Tibial artery (tissue), 4 donors: ENCODE measurements at regions not wholly inside any gene's neighbourhood (a gene's known extent, or its start where the extent isn't known, plus 50 kb on each side); places are given as distances from the start of the nearest gene placed in this dataset.

ENCODE experiments used
- DNase-seq, 2 donors: peaks; one replicate each; pipeline ENCODE4 v3.0.0-alpha.2; 2019
- H3K27ac ChIP-seq, 2 donors: fragments of 200-600 bp; sonication (generic) in 1 of 2; 1 replicate in 1 of 2; 2 replicates in 1 of 2; pipeline ENCODE4 v1.5.1; 2018 to 2019; ENCODE audit warnings: mild to moderate bottlenecking in 1 of 2
- H3K27me3 ChIP-seq, 2 donors: fragments of 200-600 bp; sonication (generic) in 1 of 2; one replicate each; pipeline versions ENCODE4 v1.5.1 to v1.6.0; 2016 to 2019
- H3K36me3 ChIP-seq, 3 donors: fragments of 200-600 bp; sonication (generic) in 2 of 3; one replicate each; pipeline ENCODE4 v1.5.1; 2016 to 2019; ENCODE audit warnings: mild to moderate bottlenecking in 2 of 3
- H3K4me1 ChIP-seq, 4 donors: fragments of 200-600 bp; sonication (generic) in 2 of 4; 1 replicate in 3 of 4; 2 replicates in 1 of 4; pipeline ENCODE4 v1.5.1; 2016 to 2019
- H3K4me3 ChIP-seq, 2 donors: fragments of 200-600 bp; sonication (generic) in 1 of 2; 1 replicate in 1 of 2; 2 replicates in 1 of 2; pipeline ENCODE4 v1.5.1; 2018 to 2019; ENCODE audit warnings: mild to moderate bottlenecking in 2 of 2
- H3K9me3 ChIP-seq, 3 donors: fragments of 200-600 bp; sonication (generic) in 1 of 3; one replicate each; pipeline ENCODE4 v1.5.1; 2016 to 2019
- intact Hi-C: fragments of 100-400 bp; cut with DNase I; formaldehyde crosslinking; loops from one replicate; pipeline ENCODE4 v1.15.0; 2023; ENCODE audit warnings: low total_unique reads
- TF ChIP-seq, protein P1 (sequence below), 2 experiments: fragments of 200-600 bp in 1 of 2; fragments of 450-650 bp in 1 of 2; IDR thresholded peaks; one replicate each; pipeline ENCODE4 v1.5.1; 2017 to 2019; ENCODE audit warnings: antibody characterized with exemption in 2 of 2, mild to moderate bottlenecking in 1 of 2, moderate library complexity in 1 of 2

DNA sequence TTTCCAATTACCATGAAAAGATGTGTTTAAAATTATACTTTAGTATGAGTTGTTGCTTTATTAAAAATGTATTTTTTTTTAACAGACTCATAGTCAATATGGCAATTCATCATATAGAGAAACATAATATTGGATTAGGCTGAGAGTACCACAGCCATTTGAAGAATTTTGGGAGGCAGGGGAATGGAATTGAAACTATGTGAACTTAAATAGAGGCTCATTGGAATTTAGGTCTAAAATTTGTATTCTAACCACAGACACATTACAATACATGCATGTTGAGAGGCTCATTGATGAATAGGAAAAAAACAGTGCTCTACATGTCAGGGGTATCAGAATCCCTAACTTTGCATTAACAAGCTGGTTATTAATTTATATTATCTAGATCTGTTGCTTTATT, 269.6 kb downstream of the DKK2 start:
- peaks cover 0 to 7% (median 0%) of the 10 kb centered on the region in 3 donors for H3K9me3 ChIP-seq
- no peaks in the 10 kb centered on the region for H3K27me3 ChIP-seq
- peaks cover 0 to 13% (median 3%) of the 10 kb centered on the region in 4 donors for H3K4me1 ChIP-seq
- no peaks in the 10 kb centered on the region for H3K36me3 ChIP-seq
- H3K4me3 ChIP-seq: no peak overlapping the region
- H3K27ac ChIP-seq: no peak overlapping the region
- intact Hi-C loops: no loop called here
- no peak for DNase-seq
- TF ChIP-seq, protein P1, sequence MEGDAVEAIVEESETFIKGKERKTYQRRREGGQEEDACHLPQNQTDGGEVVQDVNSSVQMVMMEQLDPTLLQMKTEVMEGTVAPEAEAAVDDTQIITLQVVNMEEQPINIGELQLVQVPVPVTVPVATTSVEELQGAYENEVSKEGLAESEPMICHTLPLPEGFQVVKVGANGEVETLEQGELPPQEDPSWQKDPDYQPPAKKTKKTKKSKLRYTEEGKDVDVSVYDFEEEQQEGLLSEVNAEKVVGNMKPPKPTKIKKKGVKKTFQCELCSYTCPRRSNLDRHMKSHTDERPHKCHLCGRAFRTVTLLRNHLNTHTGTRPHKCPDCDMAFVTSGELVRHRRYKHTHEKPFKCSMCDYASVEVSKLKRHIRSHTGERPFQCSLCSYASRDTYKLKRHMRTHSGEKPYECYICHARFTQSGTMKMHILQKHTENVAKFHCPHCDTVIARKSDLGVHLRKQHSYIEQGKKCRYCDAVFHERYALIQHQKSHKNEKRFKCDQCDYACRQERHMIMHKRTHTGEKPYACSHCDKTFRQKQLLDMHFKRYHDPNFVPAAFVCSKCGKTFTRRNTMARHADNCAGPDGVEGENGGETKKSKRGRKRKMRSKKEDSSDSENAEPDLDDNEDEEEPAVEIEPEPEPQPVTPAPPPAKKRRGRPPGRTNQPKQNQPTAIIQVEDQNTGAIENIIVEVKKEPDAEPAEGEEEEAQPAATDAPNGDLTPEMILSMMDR (IDR thresholded peaks at IDR 0.05): no peak

DNA sequence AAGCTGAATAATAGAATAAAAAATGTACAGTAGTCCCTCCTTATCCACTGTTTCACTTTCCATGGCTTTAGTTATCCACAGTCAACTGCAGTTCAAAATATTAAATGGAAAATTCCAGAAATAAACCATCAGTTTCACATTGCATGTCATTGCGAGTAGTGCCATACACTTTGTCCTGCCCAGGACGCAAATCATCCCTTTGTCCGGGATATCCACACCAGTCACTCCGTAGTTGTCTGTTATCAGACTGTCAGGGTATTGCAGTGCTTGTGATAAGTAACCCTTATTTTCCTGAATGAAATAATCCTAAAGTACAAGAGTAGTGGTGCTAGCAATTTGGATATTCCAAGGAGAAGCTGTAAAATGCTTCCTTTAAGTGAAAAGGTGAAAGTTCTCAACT, 271.3 kb downstream of the DKK2 start:
- peaks cover 0 to 7% (median 0%) of the 10 kb centered on the region in 3 donors for H3K9me3 ChIP-seq
- no peak for DNase-seq
- no peaks in the 10 kb centered on the region for H3K36me3 ChIP-seq
- H3K27ac ChIP-seq: no peak overlapping the region
- TF ChIP-seq, protein P1 (IDR thresholded peaks at IDR 0.05): no peak
- H3K4me1 ChIP-seq: peaks cover 0 to 13% (median 3%) of the 10 kb centered on the region in 4 donors
- no peaks in the 10 kb centered on the region for H3K27me3 ChIP-seq
- intact Hi-C loops: no loop called here
- no peak overlapping the region for H3K4me3 ChIP-seq

DNA sequence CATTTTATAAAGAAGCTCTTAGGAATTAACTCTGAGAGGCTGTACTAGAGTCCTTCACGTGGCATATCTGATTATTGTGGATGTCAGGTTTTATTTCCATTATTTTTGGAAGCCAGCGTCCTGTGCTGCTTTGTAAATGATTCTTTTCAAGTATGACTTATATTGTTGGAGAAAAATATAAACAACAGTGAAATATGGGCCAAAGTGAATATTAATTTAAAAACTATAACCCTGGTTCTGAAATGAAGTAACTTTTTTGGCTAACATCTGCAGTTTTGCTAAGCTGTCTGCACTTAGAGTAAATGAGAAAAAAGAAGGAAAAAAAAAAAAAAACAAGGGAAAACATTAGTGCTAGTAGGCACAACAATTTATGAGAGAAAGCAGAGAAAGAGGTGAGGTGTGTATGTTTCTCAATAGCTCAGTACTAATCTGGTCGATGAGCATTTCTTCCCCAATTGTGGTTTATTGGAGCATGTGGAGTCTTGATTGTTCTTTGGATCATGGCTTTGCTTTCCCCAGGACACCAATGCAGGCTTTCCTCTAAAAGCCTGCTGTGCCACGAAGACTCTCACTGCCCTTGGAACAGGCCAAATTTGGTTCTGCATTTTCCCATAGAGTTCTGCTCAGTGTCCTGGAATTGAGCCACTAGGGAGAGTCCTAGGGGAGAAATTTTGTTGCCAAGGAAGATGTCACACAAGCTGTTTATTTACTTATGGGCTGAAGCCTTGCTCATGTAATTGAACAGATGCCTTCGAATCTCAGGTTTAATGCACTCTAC, 273.3 kb downstream of the DKK2 start:
- Histone ChIP-seq H3K9me3 (no peaks in the 10 kb centered on the region), H3K36me3 (no peaks in the 10 kb centered on the region), H3K4me3 (no peak overlapping the region), H3K27me3 (no peaks in the 10 kb centered on the region), H3K27ac (peak overlapping the region in 1 of 2 donors; percentile 13), H3K4me1 (peaks cover 0 to 13% (median 3%) of the 10 kb centered on the region in 4 donors)
- TF ChIP-seq, protein P1 (IDR thresholded peaks at IDR 0.05): no peak
- DNase-seq: no peak
- intact Hi-C loops: no loop called here

- Histone ChIP-seq H3K27ac (no peak overlapping the region), H3K4me1 (no peaks in the 10 kb centered on the region), H3K4me3 (no peak overlapping the region), H3K27me3 (no peaks in the 10 kb centered on the region), H3K36me3 (no peaks in the 10 kb centered on the region), H3K9me3 (peaks cover 0 to 5% (median 0%) of the 10 kb centered on the region in 3 donors)
- no peak for DNase-seq
- TF ChIP-seq, protein P1 (IDR thresholded peaks at IDR 0.05): no peak
- intact Hi-C loops: no loop called here
Observed at GRCh38 chr4:106753426-106753825, 282.7 kb downstream of the DKK2 start.

- intact Hi-C loops: no loop called here
- TF ChIP-seq, protein P1 (IDR thresholded peaks at IDR 0.05): no peak
- no peak overlapping the region for H3K4me3 ChIP-seq
- H3K27ac ChIP-seq: no peak overlapping the region
- H3K9me3 ChIP-seq: peaks cover 0 to 2% (median 0%) of the 10 kb centered on the region in 3 donors
- no peaks in the 10 kb centered on the region for H3K36me3 ChIP-seq
- no peaks in the 10 kb centered on the region for H3K4me1 ChIP-seq
- no peaks in the 10 kb centered on the region for H3K27me3 ChIP-seq
- DNase-seq: no peak
Observed at GRCh38 chr4:106746451-106746850, 289.7 kb downstream of the DKK2 start.
